Keratinocyte (primary cell): ENCODE measurements at regions not wholly inside any gene's neighbourhood (a gene's known extent, or its start where the extent isn't known, plus 50 kb on each side); places are given as distances from the start of the nearest gene placed in this dataset.

Source experiments
- EZH2 ChIP-seq: IDR thresholded peaks from one replicate; pipeline ENCODE4 v1.6.1; 2012; ENCODE audit warnings: inconsistent platforms, mild to moderate bottlenecking, low read length, moderate library complexity
- TF ChIP-seq, protein P1 (sequence below), 3 experiments: IDR thresholded peaks in 1 of 3; conservative IDR thresholded peaks in 1 of 3; optimal IDR thresholded peaks in 1 of 3; 2 replicates in 2 of 3; 3 replicates in 1 of 3; pipeline versions ENCODE3 to v1.5.1; 2011; ENCODE audit warnings: low read length in 3 of 3, mild to moderate bottlenecking in 3 of 3, moderate library complexity in 2 of 3, control low read depth in 1 of 3, inconsistent platforms in 1 of 3; ENCODE audit not compliant: insufficient read depth in 2 of 3; ENCODE audit errors: extremely low read depth in 1 of 3

DNA sequence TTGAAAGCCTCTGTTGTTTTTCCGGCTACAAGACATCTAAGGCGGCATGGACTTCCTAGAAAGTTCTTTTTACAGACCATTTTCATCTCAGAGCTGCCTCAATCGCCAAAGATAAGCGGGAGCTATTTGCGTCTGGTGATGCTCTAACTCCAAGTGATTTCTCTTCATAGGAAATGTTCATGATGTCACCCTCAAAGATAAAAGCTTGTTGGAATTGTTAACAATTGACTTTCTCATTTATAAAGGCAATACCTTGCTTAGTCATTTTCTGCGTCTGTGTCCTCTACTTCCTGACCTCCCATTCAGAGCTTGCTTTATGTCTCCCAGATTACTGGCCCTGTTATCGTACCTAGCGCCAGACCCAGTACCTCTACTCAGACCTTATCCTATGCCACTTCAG is 259.0 kb upstream of the G2E3 start:
- TF ChIP-seq, protein P1, sequence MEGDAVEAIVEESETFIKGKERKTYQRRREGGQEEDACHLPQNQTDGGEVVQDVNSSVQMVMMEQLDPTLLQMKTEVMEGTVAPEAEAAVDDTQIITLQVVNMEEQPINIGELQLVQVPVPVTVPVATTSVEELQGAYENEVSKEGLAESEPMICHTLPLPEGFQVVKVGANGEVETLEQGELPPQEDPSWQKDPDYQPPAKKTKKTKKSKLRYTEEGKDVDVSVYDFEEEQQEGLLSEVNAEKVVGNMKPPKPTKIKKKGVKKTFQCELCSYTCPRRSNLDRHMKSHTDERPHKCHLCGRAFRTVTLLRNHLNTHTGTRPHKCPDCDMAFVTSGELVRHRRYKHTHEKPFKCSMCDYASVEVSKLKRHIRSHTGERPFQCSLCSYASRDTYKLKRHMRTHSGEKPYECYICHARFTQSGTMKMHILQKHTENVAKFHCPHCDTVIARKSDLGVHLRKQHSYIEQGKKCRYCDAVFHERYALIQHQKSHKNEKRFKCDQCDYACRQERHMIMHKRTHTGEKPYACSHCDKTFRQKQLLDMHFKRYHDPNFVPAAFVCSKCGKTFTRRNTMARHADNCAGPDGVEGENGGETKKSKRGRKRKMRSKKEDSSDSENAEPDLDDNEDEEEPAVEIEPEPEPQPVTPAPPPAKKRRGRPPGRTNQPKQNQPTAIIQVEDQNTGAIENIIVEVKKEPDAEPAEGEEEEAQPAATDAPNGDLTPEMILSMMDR (optimal IDR thresholded peaks at IDR 0.05 in 1 of 3, IDR thresholded peaks at IDR 0.05 in 1 of 3, conservative IDR thresholded peaks at IDR 0.05 in 1 of 3; ENCODE audit: extremely low read depth in 1 of 3, insufficient read depth in 2 of 3, low read length in 3 of 3) = no peak
- TF ChIP-seq EZH2 = no peak
